ENCODE measurements at regions not wholly inside any gene's neighbourhood (a gene's known extent, or its start where the extent isn't known, plus 50 kb on each side); places are given as distances from the start of the nearest gene placed in this dataset.

- Histone ChIP-seq H3K79me2 (ENCODE audit: control insufficient read depth, insufficient read depth, low read length) (no peaks in the 10 kb centered on the region), H3K4me1 (ENCODE audit: control insufficient read depth, extremely low read depth, insufficient read depth, low read length) (no peaks in the 10 kb centered on the region), H3K4me2 (ENCODE audit: insufficient read depth, low read length) (no peak overlapping the region), H3K27ac (ENCODE audit: insufficient read depth, low read depth, low read length) (no peak overlapping the region), H3K27me3 (ENCODE audit: control insufficient read depth in 2 of 2, insufficient read depth in 2 of 2, low read length in 2 of 2) (no peaks in the 10 kb centered on the region), H2AFZ (ENCODE audit: low read depth, low read length) (no peak overlapping the region), H4K20me1 (replicated peaks; ENCODE audit: control insufficient read depth, extremely low read depth, insufficient read depth, low read length) (no peaks in the 10 kb centered on the region), H3K9me3 (replicated peaks; ENCODE audit: control insufficient read depth, insufficient read depth, low read length) (no peaks in the 10 kb centered on the region), H3K4me3 (replicated peaks in 1 of 3; ENCODE audit: insufficient read depth in 1 of 3, low read depth in 1 of 3, low read length in 3 of 3) (no peak overlapping the region), H3K9me1 (replicated peaks; ENCODE audit: control insufficient read depth, extremely low read depth, insufficient read depth, low read length) (no peaks in the 10 kb centered on the region), H3K36me3 (ENCODE audit: control insufficient read depth in 2 of 2, extremely low read depth in 1 of 2, insufficient read depth in 2 of 2, low read length in 2 of 2) (no peaks in the 10 kb centered on the region), H3K9ac (replicated peaks; ENCODE audit: extremely low read depth, insufficient read depth, low read length) (no peak overlapping the region)
- DNase-seq (ENCODE audit: low read depth, low spot score), result no peak
- ChIA-PET CTCF (no interaction called here), POLR2A (no interaction called here)
- no peak for TF ChIP-seq GATA2 (IDR thresholded peaks at IDR 0.05; ENCODE audit: insufficient read depth, insufficient read length, low read depth, low read length)
- TF ChIP-seq, protein P1, sequence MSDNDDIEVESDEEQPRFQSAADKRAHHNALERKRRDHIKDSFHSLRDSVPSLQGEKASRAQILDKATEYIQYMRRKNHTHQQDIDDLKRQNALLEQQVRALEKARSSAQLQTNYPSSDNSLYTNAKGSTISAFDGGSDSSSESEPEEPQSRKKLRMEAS (IDR thresholded peaks at IDR 0.05; ENCODE audit: insufficient read depth, insufficient read length), result no peak
- no peak for TF ChIP-seq FOS (IDR thresholded peaks at IDR 0.05; ENCODE audit: borderline replicate concordance, insufficient read depth, low read length)
- no peak for TF ChIP-seq POLR2AphosphoS5 (IDR thresholded peaks at IDR 0.05; ENCODE audit: insufficient read depth, low read depth, low read length)
- TF ChIP-seq JUN (IDR thresholded peaks at IDR 0.05; ENCODE audit: borderline replicate concordance, insufficient read depth, insufficient read length, low read depth), result no peak
- no peak for TF ChIP-seq EZH2 (IDR thresholded peaks at IDR 0.05; ENCODE audit: borderline replicate concordance, low read depth, low read length, severe bottlenecking)
- no peak for TF ChIP-seq MYC (IDR thresholded peaks at IDR 0.05; ENCODE audit: low read depth, low read length)
- TF ChIP-seq POLR2A (IDR thresholded peaks at IDR 0.05; ENCODE audit: low read depth, low read length), result no peak
- no peak for TF ChIP-seq CTCF (IDR thresholded peaks at IDR 0.05; ENCODE audit: extremely low read depth in 1 of 2, insufficient read depth in 1 of 2, low read depth in 1 of 2, low read length in 2 of 2)
- BruUV-seq (replicated peaks), result no TSS peak
- dilution Hi-C loops (cut with MboI; ENCODE audit: extremely low pct_ligation_motif_present, low sequenced_read_pairs), result no loop called here
- intact Hi-C loops (cut with micrococcal nuclease), result no loop called here
- no peak for FAIRE-seq
These were observed 898.4 kb downstream of the PDCD6IP start for GRCh38 chr3:34696831-34697230.

Measured in endothelial cell of umbilical vein (primary cell).